ENCODE measurements at regions not wholly inside any gene's neighbourhood (a gene's known extent, or its start where the extent isn't known, plus 50 kb on each side); places are given as distances from the start of the nearest gene placed in this dataset.

DNA sequence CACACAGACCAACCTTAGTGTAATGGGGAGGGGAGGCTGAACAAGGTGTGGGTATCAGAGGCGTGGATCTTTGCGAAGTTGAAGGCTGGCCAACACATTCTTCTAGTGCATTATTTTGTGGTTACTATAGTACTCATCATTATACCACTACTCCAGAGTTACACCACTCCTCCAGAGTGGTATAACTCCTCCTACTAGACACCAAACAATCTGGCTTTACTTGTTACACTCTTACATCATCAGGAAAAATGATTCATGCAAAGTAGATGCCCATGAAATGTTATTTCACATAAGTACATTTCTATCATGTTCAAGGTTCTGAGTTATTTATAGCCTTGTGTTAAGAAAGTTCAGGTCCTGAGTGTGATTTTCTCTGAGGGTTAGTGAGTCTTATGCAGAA is 443.1 kb upstream of the OPRM1 start:
- TF ChIP-seq EZH2 (IDR thresholded peaks at IDR 0.05) (no peak), FOXP2 (optimal IDR thresholded peaks at IDR 0.05; ENCODE audit: control extremely low read depth, extremely low read length, insufficient read depth) (no peak)

Measured in SK-N-MC (cell line).